Testis (tissue), 2 donors: ENCODE measurements at regions not wholly inside any gene's neighbourhood (a gene's known extent, or its start where the extent isn't known, plus 50 kb on each side); places are given as distances from the start of the nearest gene placed in this dataset.

Experiments used
- DNase-seq: peaks from one replicate; pipeline ENCODE4 v3.0.0-alpha.2; 2019
- H3K27ac ChIP-seq, 2 donors: fragments of 200-600 bp; sonication (generic); one replicate each; pipeline ENCODE4 v1.5.1; 2019
- H3K27me3 ChIP-seq: fragments of 200-600 bp; sonication (generic); one replicate; pipeline ENCODE4 v1.5.1; 2019
- H3K36me3 ChIP-seq: fragments of 200-600 bp; sonication (generic); one replicate; pipeline ENCODE4 v1.5.1; 2017; ENCODE audit warnings: low read depth; ENCODE audit errors: missing control alignments
- H3K4me1 ChIP-seq: fragments of 200-600 bp; sonication (generic); one replicate; pipeline ENCODE4 v1.5.1; 2019
- H3K4me3 ChIP-seq, 2 donors: fragments of 200-600 bp; sonication (generic); one replicate each; pipeline ENCODE4 v1.5.1; 2017 to 2019
- H3K9me3 ChIP-seq: fragments of 200-600 bp; sonication (generic); one replicate; pipeline ENCODE4 v1.5.1; 2017
- CTCF ChIP-seq, 3 experiments: fragments of 450-650 bp in 2 of 3; fragments of 200-600 bp in 1 of 3; sonication (generic) in 1 of 3; IDR thresholded peaks; one replicate each; pipeline ENCODE4 v1.5.1; 2016 to 2019; ENCODE audit warnings: antibody characterized with exemption in 3 of 3, mild to moderate bottlenecking in 2 of 3, moderate library complexity in 1 of 3
- POLR2A ChIP-seq: fragments of 450-650 bp; IDR thresholded peaks from one replicate; pipeline ENCODE4 v1.6.1; 2017; ENCODE audit warnings: antibody characterized with exemption, mild to moderate bottlenecking, moderate library complexity
- WGBS, 2 donors: methylation state at CpG; one replicate each; pipeline ENCODE4 v1.1.5; 2018; 5-methylcytosine and 5-hydroxymethylcytosine counted together
- intact Hi-C: fragments of 100-400 bp; cut with DNase I; formaldehyde crosslinking; loops from one replicate; pipeline ENCODE4 v1.15.1; 2023; ENCODE audit warnings: low total_unique reads

GRCh38 chr21:35651196-35651595 is 409.1 kb downstream of the SETD4 start:
- Histone ChIP-seq H3K27ac (no peak overlapping the region), H3K9me3 (no peaks in the 10 kb centered on the region), H3K27me3 (no peaks in the 10 kb centered on the region), H3K36me3 (no peaks in the 10 kb centered on the region), H3K4me3 (no peak overlapping the region), H3K4me1 (no peaks in the 10 kb centered on the region)
- intact Hi-C loops: no loop called here
- TF ChIP-seq CTCF (IDR thresholded peaks at IDR 0.05) (no peak), POLR2A (no peak)
- DNase-seq: no peak
- 46 to 62% methylated on average over 4 of the region's 4 CpGs for WGBS, 2 donors

GRCh38 chr21:35649186-35649585 is 411.1 kb downstream of the SETD4 start:
- Histone ChIP-seq H3K36me3 (no peaks in the 10 kb centered on the region), H3K27ac (no peak overlapping the region), H3K9me3 (no peaks in the 10 kb centered on the region), H3K4me1 (no peaks in the 10 kb centered on the region), H3K4me3 (no peak overlapping the region), H3K27me3 (no peaks in the 10 kb centered on the region)
- 52 to 62% methylated on average over 4 of the region's 4 CpGs for WGBS, 2 donors
- intact Hi-C loops: no loop called here
- no peak for DNase-seq
- no peak for TF ChIP-seq POLR2A
- no peak for TF ChIP-seq CTCF (IDR thresholded peaks at IDR 0.05)

GRCh38 chr21:35648512-35648911 is 411.8 kb downstream of the SETD4 start:
- no peak for DNase-seq
- intact Hi-C loops: no loop called here
- WGBS, 2 donors: 43 to 52% methylated on average over 2 of the region's 2 CpGs
- Histone ChIP-seq H3K36me3 (no peaks in the 10 kb centered on the region), H3K27me3 (no peaks in the 10 kb centered on the region), H3K4me3 (no peak overlapping the region), H3K4me1 (no peaks in the 10 kb centered on the region), H3K27ac (no peak overlapping the region), H3K9me3 (no peaks in the 10 kb centered on the region)
- TF ChIP-seq CTCF (IDR thresholded peaks at IDR 0.05): no peak
- TF ChIP-seq POLR2A: no peak

- Histone ChIP-seq H3K27me3 (no peaks in the 10 kb centered on the region), H3K36me3 (no peaks in the 10 kb centered on the region), H3K4me1 (no peaks in the 10 kb centered on the region), H3K4me3 (no peak overlapping the region), H3K9me3 (no peaks in the 10 kb centered on the region), H3K27ac (no peak overlapping the region)
- no peak for DNase-seq
- intact Hi-C loops: no loop called here
- TF ChIP-seq POLR2A (no peak), CTCF (IDR thresholded peaks at IDR 0.05) (no peak)
- WGBS, 2 donors: 66 to 71% methylated on average over 2 of the region's 2 CpGs
These were observed 413.7 kb downstream of the SETD4 start for GRCh38 chr21:35646606-35647005.

GRCh38 chr21:35645991-35646390 is 414.3 kb downstream of the SETD4 start:
- no peaks in the 10 kb centered on the region for H3K4me1 ChIP-seq
- intact Hi-C loops: no loop called here
- TF ChIP-seq POLR2A (no peak), CTCF (IDR thresholded peaks at IDR 0.05) (no peak)
- no peak for DNase-seq
- H3K4me3 ChIP-seq: no peak overlapping the region
- no peak overlapping the region for H3K27ac ChIP-seq
- no peaks in the 10 kb centered on the region for H3K9me3 ChIP-seq
- no peaks in the 10 kb centered on the region for H3K27me3 ChIP-seq
- 89 to 95% methylated on average over 2 of the region's 2 CpGs for WGBS, 2 donors
- no peaks in the 10 kb centered on the region for H3K36me3 ChIP-seq
